Ectodermal cell (in vitro differentiated cells): ENCODE measurements at regions not wholly inside any gene's neighbourhood (a gene's known extent, or its start where the extent isn't known, plus 50 kb on each side); places are given as distances from the start of the nearest gene placed in this dataset.

ENCODE experiments used
- H3K27ac ChIP-seq: 2 replicates; pipeline ENCODE4 v1.7.0; 2013; ENCODE audit warnings: mild to moderate bottlenecking, low read depth, low read length; ENCODE audit not compliant: insufficient read depth, poor library complexity, severe bottlenecking
- H3K27me3 ChIP-seq: 2 replicates; pipeline ENCODE4 v1.7.0; 2013; ENCODE audit warnings: mild to moderate bottlenecking, low read length; ENCODE audit not compliant: insufficient read depth, control insufficient read depth, poor library complexity, severe bottlenecking
- H3K36me3 ChIP-seq: one replicate; pipeline ENCODE4 v1.7.0; 2013; ENCODE audit warnings: low read length; ENCODE audit not compliant: control insufficient read depth, insufficient read depth
- H3K4me1 ChIP-seq: one replicate; pipeline ENCODE4 v1.7.0; 2013; ENCODE audit warnings: low read length; ENCODE audit not compliant: control insufficient read depth, insufficient read depth
- H3K4me3 ChIP-seq: 2 replicates; pipeline ENCODE4 v1.7.0; 2013; ENCODE audit warnings: low read depth, low read length, control low read depth; ENCODE audit not compliant: insufficient read depth
- H3K9me3 ChIP-seq: 2 replicates; pipeline ENCODE4 v1.7.0; 2013; ENCODE audit warnings: mild to moderate bottlenecking, low read length, moderate library complexity; ENCODE audit not compliant: control insufficient read depth
- WGBS, 2 experiments: methylation state at CpG; one replicate each; pipeline ENCODE4 v1.1.7; 2013; ENCODE audit warnings: missing lambda C conversion rate in 2 of 2; 5-methylcytosine and 5-hydroxymethylcytosine counted together

DNA sequence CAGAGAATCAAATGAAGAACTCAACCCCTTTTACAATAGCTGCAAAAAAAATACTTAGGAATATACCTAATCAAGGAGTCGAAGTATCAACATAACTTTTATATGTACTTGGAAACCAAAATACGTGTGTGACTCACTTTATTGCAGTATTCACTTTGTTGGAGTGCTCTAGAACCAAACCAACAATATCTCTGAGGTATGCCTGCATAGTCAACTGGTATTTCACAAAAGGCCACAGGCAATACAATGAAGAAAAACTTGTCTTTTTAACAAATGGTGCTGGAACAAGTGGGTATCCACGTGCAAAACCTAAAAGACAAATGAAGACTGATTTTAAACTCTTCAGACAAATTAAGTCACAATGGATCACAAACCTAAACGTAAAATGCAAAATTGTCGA is 385.7 kb downstream of the TLE1 start:
- 79 to 82% methylated on average over 5 of the region's 5 CpGs for WGBS, 2 experiments
- Histone ChIP-seq H3K27ac (no peak overlapping the region), H3K36me3 (no peaks in the 10 kb centered on the region), H3K9me3 (no peaks in the 10 kb centered on the region), H3K4me3 (no peak overlapping the region), H3K4me1 (no peaks in the 10 kb centered on the region), H3K27me3 (no peaks in the 10 kb centered on the region)

DNA sequence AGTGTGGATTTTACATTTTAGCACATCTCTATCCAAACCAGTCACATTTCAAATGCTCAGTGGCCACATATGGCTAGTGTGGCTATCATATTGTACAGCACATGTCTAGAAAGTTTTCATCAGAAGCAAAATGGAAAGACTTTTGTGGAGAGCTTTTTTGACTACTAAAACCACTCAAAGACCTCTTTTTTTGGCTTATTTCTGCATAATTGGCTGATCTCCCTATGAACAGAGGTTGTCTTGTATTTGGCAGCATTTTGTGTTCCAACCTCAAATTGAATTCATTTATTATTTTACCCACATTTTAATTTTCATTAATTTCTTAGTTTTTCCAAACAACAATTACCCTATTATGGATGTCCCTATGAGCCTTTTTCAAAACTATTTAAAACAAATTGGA is 395.7 kb downstream of the TLE1 start:
- H3K27me3 ChIP-seq = no peaks in the 10 kb centered on the region
- no peaks in the 10 kb centered on the region for H3K4me1 ChIP-seq
- H3K27ac ChIP-seq = no peak overlapping the region
- H3K4me3 ChIP-seq = no peak overlapping the region
- no peaks in the 10 kb centered on the region for H3K9me3 ChIP-seq
- no peaks in the 10 kb centered on the region for H3K36me3 ChIP-seq

DNA sequence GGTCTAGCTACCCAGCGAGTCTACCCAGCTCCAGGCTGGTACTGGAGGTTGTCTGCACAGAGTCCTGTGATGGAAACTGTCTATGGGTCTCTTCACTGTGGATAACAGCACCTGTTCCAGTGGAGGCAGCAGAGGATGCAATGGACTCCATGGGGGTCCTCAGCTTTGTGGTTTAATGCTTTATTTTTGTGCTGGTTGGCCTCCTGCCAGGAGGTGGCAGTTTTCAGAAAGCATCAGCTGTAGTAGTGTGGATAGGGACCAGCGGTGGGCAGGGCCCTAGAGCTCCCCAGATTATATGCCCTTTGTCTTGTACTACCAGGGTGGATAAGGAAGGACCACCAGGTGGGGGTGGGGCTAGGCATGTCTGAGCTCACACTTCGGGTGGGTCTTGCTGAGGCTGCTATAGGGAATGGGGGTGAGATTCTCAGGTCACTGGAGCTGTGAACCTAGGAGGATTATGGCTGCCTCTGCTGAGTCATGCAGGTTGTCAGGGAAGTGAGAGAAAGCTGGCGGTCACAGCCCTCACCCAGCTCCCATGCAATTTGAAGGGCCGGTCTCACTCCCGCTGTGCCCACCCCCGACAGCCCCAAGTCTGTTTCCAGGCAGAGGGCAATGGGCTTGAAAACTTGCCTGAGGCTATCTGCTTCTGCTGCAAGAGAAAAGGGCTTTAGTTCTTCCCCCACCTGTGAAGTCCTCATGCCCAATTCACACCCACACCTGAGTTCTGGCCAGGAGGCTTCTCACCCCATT is 397.1 kb downstream of the TLE1 start:
- Histone ChIP-seq H3K4me1 (no peaks in the 10 kb centered on the region), H3K9me3 (no peaks in the 10 kb centered on the region), H3K4me3 (no peak overlapping the region), H3K27ac (no peak overlapping the region), H3K36me3 (no peaks in the 10 kb centered on the region), H3K27me3 (no peaks in the 10 kb centered on the region)
- WGBS, 2 experiments = 91 to 96% methylated on average over 7 of the region's 7 CpGs

DNA sequence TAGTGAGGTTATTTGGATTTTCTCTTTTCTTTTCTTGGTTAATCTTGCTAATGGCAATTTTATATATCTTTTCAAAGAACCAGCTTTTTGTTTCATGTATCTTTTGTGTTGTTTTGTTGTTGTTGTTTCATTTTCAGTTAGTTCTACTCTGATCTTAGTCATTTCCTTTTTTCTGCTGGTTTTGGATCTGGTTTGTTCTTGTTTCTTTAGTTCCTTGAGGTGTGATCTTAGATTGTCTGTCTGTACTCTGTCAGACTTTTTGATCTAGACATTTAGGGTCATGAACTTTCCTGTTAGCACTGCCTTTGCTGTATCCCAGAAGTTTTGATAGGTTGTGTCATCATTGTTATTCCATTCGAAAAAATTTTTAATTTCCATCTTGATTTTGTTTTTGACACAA is 399.7 kb downstream of the TLE1 start:
- no peaks in the 10 kb centered on the region for H3K4me1 ChIP-seq
- H3K27me3 ChIP-seq = no peaks in the 10 kb centered on the region
- no peak overlapping the region for H3K4me3 ChIP-seq
- no peaks in the 10 kb centered on the region for H3K36me3 ChIP-seq
- WGBS, 2 experiments = 100% methylated on average over 1 of the region's 1 CpG
- no peaks in the 10 kb centered on the region for H3K9me3 ChIP-seq
- H3K27ac ChIP-seq = no peak overlapping the region

DNA sequence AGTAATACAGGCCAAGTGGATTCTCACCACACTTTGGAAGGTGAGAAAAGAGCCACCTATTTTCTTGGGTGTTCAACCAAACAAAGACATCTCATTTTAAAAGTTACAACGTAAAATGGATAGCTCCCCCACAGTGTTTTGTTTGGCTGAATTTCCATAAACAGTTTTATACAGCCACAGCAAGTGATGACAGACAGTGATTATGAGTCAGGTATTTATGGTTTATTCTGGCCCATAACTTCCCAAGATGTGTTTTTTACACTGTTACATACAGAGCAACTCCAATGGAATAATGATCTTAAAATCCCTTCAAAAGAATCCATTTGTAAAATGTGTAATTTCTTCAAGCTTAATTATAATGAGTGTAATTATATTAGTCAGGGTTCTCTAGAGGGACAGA is 421.3 kb downstream of the TLE1 start:
- Histone ChIP-seq H3K4me1 (no peaks in the 10 kb centered on the region), H3K9me3 (no peaks in the 10 kb centered on the region), H3K4me3 (no peak overlapping the region), H3K36me3 (no peaks in the 10 kb centered on the region), H3K27me3 (no peaks in the 10 kb centered on the region), H3K27ac (no peak overlapping the region)
- WGBS, 2 experiments = 89 to 95% methylated on average over 1 of the region's 1 CpG

DNA sequence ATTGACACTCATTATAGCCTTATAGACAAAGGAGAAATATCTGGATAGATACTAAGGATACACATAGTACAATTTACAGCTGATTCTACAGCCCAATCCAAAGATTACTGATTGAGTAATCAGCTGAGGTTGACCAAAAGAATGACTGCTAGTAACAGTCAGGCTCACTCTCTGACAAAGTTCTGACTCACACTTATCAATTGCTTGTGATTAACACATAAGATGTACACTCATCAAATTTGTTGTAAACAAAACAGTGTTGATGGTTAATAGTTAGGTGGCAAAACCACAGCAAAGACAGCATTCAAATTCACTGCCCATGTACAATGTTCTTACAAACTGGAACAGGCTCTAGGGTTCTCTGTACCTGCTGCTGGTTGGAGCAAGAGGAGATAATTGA is 422.7 kb downstream of the TLE1 start:
- H3K36me3 ChIP-seq = no peaks in the 10 kb centered on the region
- no peak overlapping the region for H3K4me3 ChIP-seq
- no peaks in the 10 kb centered on the region for H3K9me3 ChIP-seq
- no peaks in the 10 kb centered on the region for H3K27me3 ChIP-seq
- H3K4me1 ChIP-seq = no peaks in the 10 kb centered on the region
- no peak overlapping the region for H3K27ac ChIP-seq

DNA sequence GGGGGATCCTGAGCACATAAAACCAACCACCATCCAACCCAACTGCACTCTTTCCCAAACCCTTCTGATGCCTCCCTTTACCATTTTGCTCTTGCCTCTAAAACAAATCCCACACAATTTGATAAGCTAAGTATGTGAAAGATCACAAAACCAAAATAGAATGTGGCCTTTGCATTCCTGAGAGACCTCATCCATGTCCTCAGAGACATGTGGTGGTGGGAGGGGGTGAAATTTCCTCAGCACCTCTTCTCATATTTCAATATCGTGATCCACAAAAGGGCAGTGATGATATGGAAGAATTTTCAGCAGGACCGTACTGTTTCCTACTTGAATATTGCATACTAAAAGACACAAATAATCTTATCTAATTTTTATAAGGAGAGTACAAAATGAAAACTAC is 423.3 kb downstream of the TLE1 start:
- Histone ChIP-seq H3K27me3 (no peaks in the 10 kb centered on the region), H3K4me1 (no peaks in the 10 kb centered on the region), H3K27ac (no peak overlapping the region), H3K36me3 (no peaks in the 10 kb centered on the region), H3K9me3 (no peaks in the 10 kb centered on the region), H3K4me3 (no peak overlapping the region)
- no CpG with 5 or more reads among the region's 2 CpGs for WGBS, 2 experiments

DNA sequence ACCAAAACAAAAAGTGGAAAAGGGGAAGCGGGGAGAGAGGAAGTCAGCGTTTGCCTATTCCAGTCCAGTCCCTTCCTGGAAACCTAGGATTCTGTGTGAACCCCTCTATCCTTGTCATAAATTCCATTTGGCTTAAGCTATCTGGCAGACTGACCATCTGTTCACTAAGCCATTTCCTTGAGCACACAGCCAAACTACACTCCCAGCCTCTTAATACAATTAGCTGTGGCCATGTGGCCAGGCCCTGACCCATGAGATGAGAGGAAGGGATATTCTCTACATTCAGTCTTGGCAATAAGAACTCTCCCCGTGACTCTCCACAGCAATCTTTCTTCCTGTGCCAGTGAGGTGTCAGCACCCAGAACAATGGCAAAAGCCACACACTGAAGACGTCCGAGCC is 424.8 kb downstream of the TLE1 start:
- H3K9me3 ChIP-seq = no peaks in the 10 kb centered on the region
- H3K36me3 ChIP-seq = no peaks in the 10 kb centered on the region
- H3K4me1 ChIP-seq = no peaks in the 10 kb centered on the region
- no peak overlapping the region for H3K4me3 ChIP-seq
- 86 to 97% methylated on average over 5 of the region's 5 CpGs for WGBS, 2 experiments
- no peaks in the 10 kb centered on the region for H3K27me3 ChIP-seq
- H3K27ac ChIP-seq = no peak overlapping the region

DNA sequence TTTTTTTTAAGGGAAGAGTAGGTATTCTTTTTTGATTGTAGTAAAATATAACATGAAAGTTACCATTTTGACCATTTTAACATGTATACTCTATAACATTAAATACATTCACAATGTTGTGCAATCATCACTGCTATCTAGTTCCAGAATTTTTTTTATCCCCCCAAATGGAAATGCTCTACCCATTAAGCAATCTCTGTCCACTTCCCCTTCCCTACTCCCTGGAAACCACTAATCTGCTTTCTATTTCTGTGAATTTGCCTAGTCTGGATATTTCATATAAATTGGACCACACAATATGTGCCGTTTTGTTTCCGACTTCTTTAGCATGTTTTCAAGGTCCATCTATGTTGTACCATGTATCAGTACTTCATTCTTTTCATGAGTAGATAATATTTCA is 429.5 kb downstream of the TLE1 start:
- Histone ChIP-seq H3K4me3 (no peak overlapping the region), H3K27ac (no peak overlapping the region)
- WGBS, 2 experiments = 100% methylated on average over 2 of the region's 2 CpGs; no CpG with 5 or more reads in 1 of the 2 experiments

DNA sequence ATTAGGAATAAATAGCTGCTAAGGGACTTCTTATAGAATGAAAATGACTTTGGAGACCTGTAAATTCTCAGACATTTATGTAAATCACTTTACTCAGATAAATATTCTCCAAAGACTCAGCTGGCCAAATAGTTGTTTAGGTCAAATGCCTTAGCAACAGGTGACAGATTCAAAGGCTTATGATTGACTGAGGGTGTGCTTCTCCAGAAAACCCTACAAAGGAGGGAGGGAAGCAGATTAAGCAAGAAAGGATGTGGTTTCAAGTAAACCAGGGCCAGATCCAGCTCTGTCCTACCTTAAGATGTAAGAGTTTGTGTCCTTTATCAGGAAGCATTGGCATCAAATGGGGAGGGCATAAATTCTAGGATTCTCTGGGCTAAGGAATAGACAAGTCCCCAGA is 433.0 kb downstream of the TLE1 start:
- H3K9me3 ChIP-seq = no peaks in the 10 kb centered on the region
- no peak overlapping the region for H3K4me3 ChIP-seq
- H3K4me1 ChIP-seq = peaks cover 18% of the 10 kb centered on the region
- H3K27me3 ChIP-seq = no peaks in the 10 kb centered on the region
- no peak overlapping the region for H3K27ac ChIP-seq
- H3K36me3 ChIP-seq = no peaks in the 10 kb centered on the region

More for the DNA sequence above, 429.5 kb downstream of the TLE1 start:
- peaks cover 18% of the 10 kb centered on the region for H3K4me1 ChIP-seq
- no peaks in the 10 kb centered on the region for H3K36me3 ChIP-seq
- H3K9me3 ChIP-seq = no peaks in the 10 kb centered on the region
- no peaks in the 10 kb centered on the region for H3K27me3 ChIP-seq

DNA sequence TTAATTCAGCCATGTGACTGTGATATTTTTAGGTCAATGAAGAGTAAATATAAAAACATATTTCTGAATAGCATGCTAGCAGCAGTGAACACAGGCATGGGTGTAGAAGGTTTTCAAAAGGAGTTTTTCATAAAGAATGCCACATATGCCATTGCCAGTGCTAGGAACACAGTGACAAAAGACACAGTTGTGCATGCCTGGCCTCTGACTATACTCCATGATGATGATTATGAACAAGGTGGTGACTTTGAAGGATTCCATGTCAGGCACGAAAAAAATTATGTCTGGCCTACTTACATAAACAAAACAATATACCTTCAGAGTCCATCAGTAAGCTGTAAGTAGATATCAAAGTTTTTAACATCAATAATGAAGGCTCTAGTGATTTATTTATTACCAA is 438.7 kb downstream of the TLE1 start:
- no peaks in the 10 kb centered on the region for H3K27me3 ChIP-seq
- no CpG with 5 or more reads among the region's 1 CpG for WGBS, 2 experiments

More for the DNA sequence above, 438.7 kb downstream of the TLE1 start:
- peaks cover 1% of the 10 kb centered on the region for H3K4me1 ChIP-seq
- no peak overlapping the region for H3K4me3 ChIP-seq
- no peak overlapping the region for H3K27ac ChIP-seq
- no peaks in the 10 kb centered on the region for H3K36me3 ChIP-seq
- peaks cover 2% of the 10 kb centered on the region for H3K9me3 ChIP-seq
